Astrocyte (in vitro differentiated cells and primary cell): ENCODE measurements at regions not wholly inside any gene's neighbourhood (a gene's known extent, or its start where the extent isn't known, plus 50 kb on each side); places are given as distances from the start of the nearest gene placed in this dataset.

Source experiments
- DNase-seq: peaks from one replicate; pipeline ENCODE4 v3.0.0-alpha.2; 2010; ENCODE audit warnings: low read depth
- FAIRE-seq: peaks from 2 replicates; lab custom pipeline; 2011; peaks lifted over from hg19 to GRCh38; lab: Jason Lieb, UNC
- H2AFZ ChIP-seq: 2 replicates; pipeline ENCODE4 v1.6.0; 2012; ENCODE audit warnings: low read depth, low read length, inconsistent platforms
- H3K27ac ChIP-seq: 2 replicates; pipeline ENCODE4 v1.5.1; 2011; ENCODE audit warnings: low read depth, low read length, inconsistent platforms
- H3K27me3 ChIP-seq: 2 replicates; pipeline ENCODE4 v1.6.0; 2011; ENCODE audit warnings: low read length, inconsistent platforms; ENCODE audit not compliant: insufficient read depth
- H3K36me3 ChIP-seq: 2 replicates; pipeline ENCODE4 v1.5.1; 2011; ENCODE audit warnings: low read length, inconsistent platforms; ENCODE audit not compliant: insufficient read depth
- H3K4me1 ChIP-seq: 2 replicates; pipeline ENCODE4 v1.5.1; 2011; ENCODE audit warnings: low read length, inconsistent platforms; ENCODE audit not compliant: insufficient read depth
- H3K4me2 ChIP-seq: 2 replicates; pipeline ENCODE4 v1.6.0; 2012; ENCODE audit warnings: low read length, inconsistent platforms
- H3K4me3 ChIP-seq: 2 replicates; pipeline ENCODE4 v1.5.1; 2011; ENCODE audit warnings: low read depth, mild to moderate bottlenecking, low read length, inconsistent platforms; ENCODE audit not compliant: insufficient read depth
- H3K79me2 ChIP-seq: 2 replicates; pipeline ENCODE4 v1.6.0; 2012; ENCODE audit warnings: mild to moderate bottlenecking, low read length, inconsistent platforms; ENCODE audit not compliant: insufficient read depth
- H3K9ac ChIP-seq: 2 replicates; pipeline ENCODE4 v1.6.0; 2012; ENCODE audit warnings: mild to moderate bottlenecking, low read length, inconsistent platforms
- H3K9me3 ChIP-seq: 2 replicates; pipeline ENCODE4 v1.5.1; 2012; ENCODE audit warnings: low read depth, mild to moderate bottlenecking, low read length, inconsistent platforms; ENCODE audit not compliant: insufficient read depth
- H4K20me1 ChIP-seq: 2 replicates; pipeline ENCODE4 v1.6.0; 2012; ENCODE audit warnings: low read length, inconsistent platforms; ENCODE audit not compliant: insufficient read depth
- H3K27ac Mint-ChIP-seq: one replicate; pipeline ENCODE4 v1.8.0; 2021; ENCODE audit warnings: mild to moderate bottlenecking, mixed read lengths; ENCODE audit not compliant: unreplicated experiment
- H3K27me3 Mint-ChIP-seq: one replicate; pipeline ENCODE4 v1.8.0; 2021; ENCODE audit warnings: low read depth, mixed read lengths; ENCODE audit not compliant: unreplicated experiment
- H3K36me3 Mint-ChIP-seq: one replicate; pipeline ENCODE4 v1.8.0; 2021; ENCODE audit warnings: low read depth, mixed read lengths; ENCODE audit not compliant: unreplicated experiment
- H3K4me1 Mint-ChIP-seq: one replicate; pipeline ENCODE4 v1.8.0; 2021; ENCODE audit warnings: low read depth, mixed read lengths; ENCODE audit not compliant: unreplicated experiment
- H3K4me3 Mint-ChIP-seq: one replicate; pipeline ENCODE4 v1.8.0; 2021; ENCODE audit warnings: mild to moderate bottlenecking, moderate library complexity, mixed read lengths; ENCODE audit not compliant: unreplicated experiment
- H3K9me3 Mint-ChIP-seq: one replicate; pipeline ENCODE4 v1.8.0; 2021; ENCODE audit warnings: mild to moderate bottlenecking, mixed read lengths; ENCODE audit not compliant: unreplicated experiment
- EZH2 ChIP-seq: IDR thresholded peaks from 2 replicates; pipeline ENCODE4 v1.6.1; 2012; ENCODE audit warnings: mild to moderate bottlenecking, low read length, inconsistent platforms; ENCODE audit not compliant: insufficient read depth
- TF ChIP-seq, protein P1 (sequence below): IDR thresholded peaks from 2 replicates; pipeline ENCODE4 v1.5.1; 2011; ENCODE audit warnings: low read depth, mild to moderate bottlenecking, inconsistent platforms, low read length, moderate library complexity; ENCODE audit not compliant: insufficient read depth

DNA sequence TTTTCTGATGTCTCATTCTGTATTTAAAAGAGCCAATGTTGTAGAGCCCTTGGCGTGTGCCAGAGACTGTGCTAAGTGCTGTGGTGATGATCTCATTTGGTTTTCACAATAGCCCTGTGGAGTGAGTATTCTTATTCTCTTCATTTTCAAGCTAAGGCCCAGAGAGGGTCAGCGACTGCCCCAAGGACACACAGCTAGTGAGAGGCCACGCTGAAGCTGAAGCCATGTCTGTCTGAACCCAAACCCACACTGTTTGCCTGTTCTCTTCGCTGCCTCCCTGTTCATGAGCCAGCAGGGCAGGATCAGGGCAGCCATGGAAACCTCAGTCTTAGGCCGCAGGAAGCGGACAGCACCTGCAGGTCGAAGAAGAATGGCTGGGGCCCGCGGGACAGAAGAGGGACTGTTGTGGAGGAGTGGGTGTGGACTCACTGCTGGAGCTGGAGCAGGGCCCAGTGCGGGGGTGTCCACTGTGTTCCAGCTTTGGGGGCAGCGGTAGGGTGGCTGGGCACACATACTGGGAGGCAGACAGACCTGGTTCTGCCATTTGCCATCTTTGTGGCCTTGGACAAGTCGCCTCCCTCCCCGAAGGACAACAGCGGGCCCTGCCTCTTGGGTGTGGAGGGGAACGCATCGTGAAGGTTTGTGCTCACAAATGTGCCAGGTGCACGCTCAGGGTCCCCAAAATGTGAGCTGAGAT lies 257.9 kb upstream of the MVB12B start:
- Mint-ChIP-seq H3K27ac (no peak overlapping the region), H3K4me1 (no peaks in the 10 kb centered on the region), H3K9me3 (peaks cover 2% of the 10 kb centered on the region), H3K4me3 (no peak overlapping the region), H3K36me3 (no peaks in the 10 kb centered on the region), H3K27me3 (peaks cover 37% of the 10 kb centered on the region)
- Histone ChIP-seq H4K20me1 (no peaks in the 10 kb centered on the region), H3K79me2 (no peaks in the 10 kb centered on the region), H3K9me3 (no peaks in the 10 kb centered on the region), H3K4me3 (no peak overlapping the region), H3K4me2 (no peak overlapping the region), H3K4me1 (no peaks in the 10 kb centered on the region), H3K27me3 (peaks cover 15% of the 10 kb centered on the region), H2AFZ (no peak overlapping the region), H3K36me3 (no peaks in the 10 kb centered on the region), H3K27ac (no peak overlapping the region), H3K9ac (no peak overlapping the region)
- DNase-seq (no peak), FAIRE-seq (no peak)
- TF ChIP-seq EZH2: no peak
- TF ChIP-seq, protein P1, sequence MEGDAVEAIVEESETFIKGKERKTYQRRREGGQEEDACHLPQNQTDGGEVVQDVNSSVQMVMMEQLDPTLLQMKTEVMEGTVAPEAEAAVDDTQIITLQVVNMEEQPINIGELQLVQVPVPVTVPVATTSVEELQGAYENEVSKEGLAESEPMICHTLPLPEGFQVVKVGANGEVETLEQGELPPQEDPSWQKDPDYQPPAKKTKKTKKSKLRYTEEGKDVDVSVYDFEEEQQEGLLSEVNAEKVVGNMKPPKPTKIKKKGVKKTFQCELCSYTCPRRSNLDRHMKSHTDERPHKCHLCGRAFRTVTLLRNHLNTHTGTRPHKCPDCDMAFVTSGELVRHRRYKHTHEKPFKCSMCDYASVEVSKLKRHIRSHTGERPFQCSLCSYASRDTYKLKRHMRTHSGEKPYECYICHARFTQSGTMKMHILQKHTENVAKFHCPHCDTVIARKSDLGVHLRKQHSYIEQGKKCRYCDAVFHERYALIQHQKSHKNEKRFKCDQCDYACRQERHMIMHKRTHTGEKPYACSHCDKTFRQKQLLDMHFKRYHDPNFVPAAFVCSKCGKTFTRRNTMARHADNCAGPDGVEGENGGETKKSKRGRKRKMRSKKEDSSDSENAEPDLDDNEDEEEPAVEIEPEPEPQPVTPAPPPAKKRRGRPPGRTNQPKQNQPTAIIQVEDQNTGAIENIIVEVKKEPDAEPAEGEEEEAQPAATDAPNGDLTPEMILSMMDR: no peak

DNA sequence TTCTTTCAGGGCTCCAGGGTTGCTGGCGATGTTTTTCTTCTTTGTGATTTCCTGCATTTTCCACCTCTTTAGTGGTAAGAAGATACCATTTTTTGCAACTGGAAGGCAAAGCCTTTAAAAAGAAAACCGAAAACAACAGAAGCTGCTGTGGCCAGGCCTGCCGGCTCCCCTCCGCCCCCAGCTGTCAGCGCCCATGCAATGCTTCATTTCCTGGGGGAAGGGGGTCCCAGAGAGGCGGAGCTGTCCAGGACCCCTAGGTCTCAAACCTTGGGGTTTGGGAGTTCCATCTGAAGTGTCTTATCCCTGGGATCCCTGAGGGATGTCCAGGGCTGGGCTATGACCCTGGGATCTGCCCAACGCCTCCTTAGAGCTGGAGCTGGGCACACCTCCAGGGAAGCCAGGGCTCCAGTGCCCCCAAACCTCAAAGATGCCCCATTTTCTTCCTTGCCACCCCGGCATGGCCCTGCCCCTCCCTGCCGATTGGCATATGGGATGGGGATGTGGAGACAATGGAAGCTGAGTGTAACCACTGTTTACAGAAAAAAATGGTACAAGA lies 257.2 kb upstream of the MVB12B start:
- no peak for FAIRE-seq
- peaks cover 15% of the 10 kb centered on the region for H3K27me3 ChIP-seq

More for the DNA sequence above, 257.2 kb upstream of the MVB12B start:
- Mint-ChIP-seq H3K9me3 (peaks cover 2% of the 10 kb centered on the region), H3K27me3 (peaks cover 40% of the 10 kb centered on the region), H3K36me3 (no peaks in the 10 kb centered on the region), H3K4me1 (no peaks in the 10 kb centered on the region), H3K4me3 (no peak overlapping the region), H3K27ac (no peak overlapping the region)
- H3K27ac ChIP-seq: no peak overlapping the region
- H3K4me1 ChIP-seq: no peaks in the 10 kb centered on the region
- H3K4me2 ChIP-seq: no peak overlapping the region
- no peaks in the 10 kb centered on the region for H3K9me3 ChIP-seq
- no peaks in the 10 kb centered on the region for H4K20me1 ChIP-seq
- H3K9ac ChIP-seq: no peak overlapping the region
- H3K4me3 ChIP-seq: no peak overlapping the region
- no peak overlapping the region for H2AFZ ChIP-seq
- no peaks in the 10 kb centered on the region for H3K36me3 ChIP-seq
- no peaks in the 10 kb centered on the region for H3K79me2 ChIP-seq
- TF ChIP-seq EZH2: no peak
- TF ChIP-seq, protein P1: no peak
- no peak for DNase-seq
